ENCODE measurements at regions not wholly inside any gene's neighbourhood (a gene's known extent, or its start where the extent isn't known, plus 50 kb on each side); places are given as distances from the start of the nearest gene placed in this dataset.
A peak's percentile ranks its signal among the peaks of the same experiment; 100 is the strongest.

DNA sequence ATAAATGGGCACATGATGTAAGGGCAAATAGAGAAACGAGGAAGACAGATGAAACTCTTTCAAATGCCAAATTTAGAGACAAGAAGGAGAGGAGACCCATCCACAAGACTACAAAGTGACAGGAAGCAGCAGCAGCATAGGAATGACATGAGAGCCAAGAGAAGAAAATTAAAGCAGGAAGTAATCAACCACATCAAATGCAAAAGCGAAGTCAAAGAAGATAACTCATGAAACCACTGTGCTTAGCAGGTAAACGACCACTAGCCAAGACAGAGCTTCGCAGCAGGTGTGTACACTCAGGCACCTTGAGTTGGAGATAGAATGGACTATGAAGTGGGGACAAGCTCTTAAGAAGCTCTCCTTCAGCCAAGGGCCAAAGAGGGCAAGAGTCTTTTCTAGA is 64.1 kb downstream of the KLF12 start:
- Mint-ChIP-seq H3K9me3 (peaks cover 0 to 1% (median 0%) of the 10 kb centered on the region in 7 donors), H3K27me3 (no peaks in the 10 kb centered on the region), H3K4me1 (peaks cover 20 to 85% (median 75%) of the 10 kb centered on the region in 4 donors), H3K27ac (peak overlapping the region; percentile 36 to 91 (median 86)), H3K4me3 (peak overlapping the region; percentile 36 to 85 (median 80)), H3K36me3 (peaks cover 18% of the 10 kb centered on the region)
- Histone ChIP-seq H3K36me3 (ENCODE audit: control insufficient read depth, insufficient read depth, low read length) (no peaks in the 10 kb centered on the region), H3K9me3 (ENCODE audit: control insufficient read depth in 2 of 2, low read length in 2 of 2) (no peaks in the 10 kb centered on the region), H3K27me3 (ENCODE audit: control insufficient read depth, insufficient read depth, low read length) (no peaks in the 10 kb centered on the region), H3K27ac (ENCODE audit: insufficient read depth, low read length, poor library complexity, severe bottlenecking) (peak overlapping the region; percentile 38), H3K4me3 (ENCODE audit: low read depth, low read length) (peak overlapping the region; percentile 72), H3K4me1 (ENCODE audit: control insufficient read depth, insufficient read depth, low read length, poor library complexity, severe bottlenecking) (peaks cover 23% of the 10 kb centered on the region)
- ATAC-seq (ENCODE audit: low read depth in 2 of 2) (peak; percentile 84 to 86), DNase-seq (peak; percentile 6 to 75 (median 68))

DNA sequence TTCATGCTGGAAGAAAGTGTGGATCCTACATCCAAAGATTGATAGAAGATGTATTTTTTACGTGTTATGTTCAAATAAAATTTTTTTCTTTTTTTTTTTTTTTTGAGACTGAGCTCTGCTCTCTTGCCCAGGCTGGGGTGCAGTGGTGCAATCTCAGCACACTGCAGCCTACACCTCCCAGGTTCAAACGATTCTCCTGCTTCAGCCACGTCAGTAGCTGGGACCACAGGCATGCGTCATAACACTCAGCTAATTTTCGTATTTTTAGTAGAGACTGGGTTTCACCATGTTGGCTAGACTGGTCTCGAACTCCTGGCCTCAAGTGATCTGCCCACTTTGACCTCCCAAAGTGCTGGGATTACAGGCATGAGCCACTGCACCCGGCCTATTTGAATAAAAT is 65.7 kb downstream of the KLF12 start:
- Mint-ChIP-seq H3K4me1 (peaks cover 25 to 86% (median 76%) of the 10 kb centered on the region in 4 donors), H3K27me3 (no peaks in the 10 kb centered on the region), H3K9me3 (peaks cover 0 to 1% (median 0%) of the 10 kb centered on the region in 7 donors), H3K4me3 (no peak overlapping the region), H3K27ac (peak overlapping the region in 1 of 3 donors; percentile 2), H3K36me3 (peaks cover 13% of the 10 kb centered on the region)
- no peak overlapping the region for H3K27ac ChIP-seq (ENCODE audit: insufficient read depth, low read length, poor library complexity, severe bottlenecking)
- no peaks in the 10 kb centered on the region for H3K36me3 ChIP-seq (ENCODE audit: control insufficient read depth, insufficient read depth, low read length)
- no peaks in the 10 kb centered on the region for H3K27me3 ChIP-seq (ENCODE audit: control insufficient read depth, insufficient read depth, low read length)
- ATAC-seq (ENCODE audit: low read depth in 2 of 2) (no peak), DNase-seq (no peak)
- no peaks in the 10 kb centered on the region for H3K9me3 ChIP-seq (ENCODE audit: control insufficient read depth in 2 of 2, low read length in 2 of 2)
- H3K4me1 ChIP-seq (ENCODE audit: control insufficient read depth, insufficient read depth, low read length, poor library complexity, severe bottlenecking) = peaks cover 29% of the 10 kb centered on the region
- H3K4me3 ChIP-seq (ENCODE audit: low read depth, low read length) = no peak overlapping the region

DNA sequence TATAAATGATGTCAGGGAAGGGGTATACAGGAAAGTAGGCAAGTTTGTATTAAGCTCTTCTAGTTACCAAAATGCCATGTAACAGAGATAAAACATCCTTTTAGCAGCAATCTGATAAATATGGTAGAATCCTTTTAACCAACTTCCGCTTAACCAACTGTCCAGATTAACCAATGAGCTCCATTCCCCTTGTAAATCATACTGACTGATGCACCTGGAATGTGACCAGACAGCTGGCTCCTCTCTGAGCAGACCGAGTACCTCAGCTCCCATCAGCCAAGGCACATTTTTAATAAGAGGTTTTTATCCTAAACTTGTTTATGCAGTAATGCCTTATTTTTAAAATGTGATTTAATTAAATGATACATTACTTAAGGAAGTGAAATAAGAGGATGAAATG is 66.4 kb downstream of the KLF12 start:
- Mint-ChIP-seq H3K27me3 (no peaks in the 10 kb centered on the region), H3K36me3 (peaks cover 10% of the 10 kb centered on the region), H3K4me3 (no peak overlapping the region), H3K9me3 (peaks cover 0 to 1% (median 0%) of the 10 kb centered on the region in 7 donors), H3K4me1 (peaks cover 28 to 85% (median 78%) of the 10 kb centered on the region in 4 donors), H3K27ac (no peak overlapping the region)
- ATAC-seq (ENCODE audit: low read depth in 2 of 2) = no peak
- DNase-seq = no peak
- Histone ChIP-seq H3K27me3 (ENCODE audit: control insufficient read depth, insufficient read depth, low read length) (no peaks in the 10 kb centered on the region), H3K27ac (ENCODE audit: insufficient read depth, low read length, poor library complexity, severe bottlenecking) (no peak overlapping the region), H3K9me3 (ENCODE audit: control insufficient read depth in 2 of 2, low read length in 2 of 2) (no peaks in the 10 kb centered on the region), H3K4me3 (ENCODE audit: low read depth, low read length) (no peak overlapping the region), H3K36me3 (ENCODE audit: control insufficient read depth, insufficient read depth, low read length) (no peaks in the 10 kb centered on the region), H3K4me1 (ENCODE audit: control insufficient read depth, insufficient read depth, low read length, poor library complexity, severe bottlenecking) (peaks cover 36% of the 10 kb centered on the region)

DNA sequence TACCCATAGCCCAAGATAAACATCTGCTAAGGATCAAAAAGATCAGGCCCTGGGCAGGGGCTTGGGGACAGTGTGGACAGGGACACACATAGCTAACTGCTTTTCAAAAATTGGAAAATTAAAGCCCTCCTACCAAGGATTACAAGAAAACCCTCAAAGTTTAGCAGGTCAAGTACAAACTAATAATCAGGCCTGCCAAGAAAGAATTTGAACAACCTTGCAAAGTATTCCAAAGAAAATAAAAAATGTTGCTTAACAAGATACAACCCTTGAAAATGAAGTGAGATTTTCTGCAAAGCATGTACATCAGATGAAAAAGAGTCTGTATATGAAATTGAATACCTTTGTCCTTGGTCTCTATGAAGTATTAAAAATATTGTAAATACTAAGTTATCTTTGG is 67.3 kb downstream of the KLF12 start:
- Histone ChIP-seq H3K4me3 (ENCODE audit: low read depth, low read length) (no peak overlapping the region), H3K27me3 (ENCODE audit: control insufficient read depth, insufficient read depth, low read length) (no peaks in the 10 kb centered on the region), H3K27ac (ENCODE audit: insufficient read depth, low read length, poor library complexity, severe bottlenecking) (no peak overlapping the region), H3K36me3 (ENCODE audit: control insufficient read depth, insufficient read depth, low read length) (no peaks in the 10 kb centered on the region), H3K4me1 (ENCODE audit: control insufficient read depth, insufficient read depth, low read length, poor library complexity, severe bottlenecking) (peaks cover 44% of the 10 kb centered on the region), H3K9me3 (ENCODE audit: control insufficient read depth in 2 of 2, low read length in 2 of 2) (no peaks in the 10 kb centered on the region)
- DNase-seq = no peak
- Mint-ChIP-seq H3K4me3 (no peak overlapping the region), H3K36me3 (peaks cover 8% of the 10 kb centered on the region), H3K9me3 (peaks cover 0 to 1% (median 0%) of the 10 kb centered on the region in 7 donors), H3K27me3 (no peaks in the 10 kb centered on the region), H3K4me1 (peaks cover 35 to 88% (median 83%) of the 10 kb centered on the region in 4 donors), H3K27ac (no peak overlapping the region)
- ATAC-seq (ENCODE audit: low read depth in 2 of 2) = no peak

DNA sequence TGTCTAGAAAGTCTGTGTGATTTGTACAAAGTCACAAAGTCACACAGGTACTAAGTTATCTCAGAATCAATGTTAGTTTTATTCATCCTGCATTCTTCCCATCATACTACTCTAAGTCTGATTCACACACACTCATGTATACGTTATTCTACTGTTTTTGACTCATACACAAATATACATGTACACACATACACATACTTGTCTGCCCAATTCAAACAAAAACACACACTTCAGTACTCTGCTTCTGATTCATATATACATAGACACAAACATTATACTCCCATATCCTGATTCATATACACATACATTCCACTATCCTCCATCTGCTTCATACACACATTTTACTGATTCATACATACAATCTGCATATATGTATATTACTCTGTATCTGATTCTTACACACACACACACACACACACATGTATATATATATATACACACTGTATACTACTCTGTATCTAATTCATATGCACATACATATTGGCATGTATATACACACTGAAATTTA is 69.3 kb downstream of the KLF12 start:
- Histone ChIP-seq H3K4me3 (ENCODE audit: low read depth, low read length) (no peak overlapping the region), H3K9me3 (ENCODE audit: control insufficient read depth in 2 of 2, low read length in 2 of 2) (no peaks in the 10 kb centered on the region), H3K36me3 (ENCODE audit: control insufficient read depth, insufficient read depth, low read length) (no peaks in the 10 kb centered on the region), H3K27ac (ENCODE audit: insufficient read depth, low read length, poor library complexity, severe bottlenecking) (no peak overlapping the region), H3K4me1 (ENCODE audit: control insufficient read depth, insufficient read depth, low read length, poor library complexity, severe bottlenecking) (peaks cover 43% of the 10 kb centered on the region), H3K27me3 (ENCODE audit: control insufficient read depth, insufficient read depth, low read length) (no peaks in the 10 kb centered on the region)
- peaks cover 0 to 1% (median 0%) of the 10 kb centered on the region in 7 donors for H3K9me3 Mint-ChIP-seq
- no peaks in the 10 kb centered on the region for H3K27me3 Mint-ChIP-seq
- ATAC-seq (ENCODE audit: low read depth in 2 of 2) = no peak
- no peak for DNase-seq
- H3K4me1 Mint-ChIP-seq = peaks cover 29 to 89% (median 84%) of the 10 kb centered on the region in 4 donors
- peak overlapping the region in 2 of 3 donors; percentile 0 to 64 for H3K27ac Mint-ChIP-seq
- peaks cover 11% of the 10 kb centered on the region for H3K36me3 Mint-ChIP-seq
- peak overlapping the region in 2 of 4 donors; percentile 0 to 2 for H3K4me3 Mint-ChIP-seq

DNA sequence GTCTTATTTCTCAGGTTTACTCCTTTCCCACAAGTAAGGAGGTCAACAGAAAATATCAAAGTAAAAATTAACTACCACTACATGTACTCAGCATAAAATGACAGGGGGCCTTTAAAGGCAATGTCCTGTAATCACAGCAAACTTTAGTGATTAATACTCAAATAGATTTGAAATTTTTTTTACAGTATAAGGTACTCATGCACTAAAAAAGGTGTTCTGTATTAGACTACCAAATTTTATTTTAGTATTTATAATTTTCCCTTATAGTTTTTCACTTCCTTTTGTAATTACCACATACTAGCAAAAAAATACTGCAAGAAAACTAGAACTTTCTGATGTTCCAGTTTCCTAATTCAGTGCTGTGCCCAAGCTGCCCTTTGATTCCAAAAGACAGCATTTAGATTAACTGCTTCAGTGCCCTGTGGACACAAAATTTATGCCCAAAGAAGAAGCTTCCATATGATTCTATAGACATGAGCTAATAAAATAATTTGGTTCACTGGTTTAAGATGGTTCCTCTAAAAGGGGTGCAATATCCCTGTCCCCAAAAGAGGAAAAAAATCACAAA is 70.6 kb downstream of the KLF12 start:
- H3K27ac ChIP-seq (ENCODE audit: insufficient read depth, low read length, poor library complexity, severe bottlenecking) = peak overlapping the region; percentile 66
- H3K9me3 ChIP-seq (ENCODE audit: control insufficient read depth in 2 of 2, low read length in 2 of 2) = no peaks in the 10 kb centered on the region
- peak overlapping the region in 2 of 4 donors; percentile 81 to 85 for H3K4me3 Mint-ChIP-seq
- no peak for ATAC-seq (ENCODE audit: low read depth in 2 of 2)
- no peaks in the 10 kb centered on the region for H3K27me3 ChIP-seq (ENCODE audit: control insufficient read depth, insufficient read depth, low read length)
- peaks cover 33% of the 10 kb centered on the region for H3K4me1 ChIP-seq (ENCODE audit: control insufficient read depth, insufficient read depth, low read length, poor library complexity, severe bottlenecking)
- no peaks in the 10 kb centered on the region for H3K9me3 Mint-ChIP-seq
- peaks cover 8% of the 10 kb centered on the region for H3K36me3 Mint-ChIP-seq
- peak overlapping the region; percentile 73 for H3K4me3 ChIP-seq (ENCODE audit: low read depth, low read length)
- no peak for DNase-seq
- H3K27me3 Mint-ChIP-seq = no peaks in the 10 kb centered on the region
- H3K36me3 ChIP-seq (ENCODE audit: control insufficient read depth, insufficient read depth, low read length) = no peaks in the 10 kb centered on the region
- peak overlapping the region; percentile 28 to 99 (median 85) for H3K27ac Mint-ChIP-seq
- peaks cover 27 to 88% (median 81%) of the 10 kb centered on the region in 4 donors for H3K4me1 Mint-ChIP-seq

DNA sequence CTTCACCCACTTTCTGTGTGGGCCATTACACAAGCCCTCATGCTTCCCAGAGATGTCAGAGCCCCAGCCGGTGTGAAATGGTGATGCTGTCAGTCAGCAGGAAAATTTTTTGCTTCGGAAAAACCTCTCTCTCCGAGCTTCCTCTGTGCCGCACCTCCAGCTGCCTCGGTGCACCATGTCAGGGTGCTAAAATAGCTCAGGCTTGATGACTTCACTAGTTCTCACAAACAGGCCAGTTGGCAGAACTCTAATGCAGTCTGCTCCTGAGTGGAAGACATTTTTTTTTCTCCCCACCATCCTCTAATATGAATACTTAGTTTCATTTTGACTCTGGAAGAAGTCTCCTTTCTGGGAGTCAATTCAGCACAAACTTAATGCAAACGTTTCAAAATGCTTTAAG is 71.3 kb downstream of the KLF12 start:
- H3K27ac ChIP-seq (ENCODE audit: insufficient read depth, low read length, poor library complexity, severe bottlenecking) = peak overlapping the region; percentile 66
- no peak for DNase-seq

More for the DNA sequence above, 71.3 kb downstream of the KLF12 start:
- Histone ChIP-seq H3K27me3 (ENCODE audit: control insufficient read depth, insufficient read depth, low read length) (no peaks in the 10 kb centered on the region), H3K4me1 (ENCODE audit: control insufficient read depth, insufficient read depth, low read length, poor library complexity, severe bottlenecking) (peaks cover 33% of the 10 kb centered on the region), H3K36me3 (ENCODE audit: control insufficient read depth, insufficient read depth, low read length) (no peaks in the 10 kb centered on the region), H3K4me3 (ENCODE audit: low read depth, low read length) (peak overlapping the region; percentile 73), H3K9me3 (ENCODE audit: control insufficient read depth in 2 of 2, low read length in 2 of 2) (no peaks in the 10 kb centered on the region)
- Mint-ChIP-seq H3K4me3 (peak overlapping the region; percentile 51 to 85 (median 72)), H3K4me1 (peaks cover 27 to 86% (median 80%) of the 10 kb centered on the region in 4 donors), H3K27me3 (no peaks in the 10 kb centered on the region), H3K9me3 (no peaks in the 10 kb centered on the region), H3K27ac (peak overlapping the region; percentile 28 to 99 (median 85)), H3K36me3 (peaks cover 7% of the 10 kb centered on the region)
- ATAC-seq (ENCODE audit: low read depth in 2 of 2) = peak in 1 of 2 donors; percentile 15

Measured in CD4-positive, CD25-positive, alpha-beta regulatory T cell (primary cell).